Endodermal cell (in vitro differentiated cells): ENCODE measurements at regions not wholly inside any gene's neighbourhood (a gene's known extent, or its start where the extent isn't known, plus 50 kb on each side); places are given as distances from the start of the nearest gene placed in this dataset.

Experiments
- DNase-seq: peaks from one replicate; pipeline ENCODE4 v3.0.0-alpha.2; 2017
- H3K27ac ChIP-seq: 2 replicates; pipeline ENCODE4 v1.5.1; 2013; ENCODE audit warnings: mild to moderate bottlenecking, low read depth, low read length, moderate library complexity
- H3K27me3 ChIP-seq: 2 replicates; pipeline ENCODE4 v1.6.1; 2013; ENCODE audit warnings: mild to moderate bottlenecking, low read length, moderate library complexity; ENCODE audit not compliant: insufficient read depth, control insufficient read depth, poor library complexity, severe bottlenecking
- H3K36me3 ChIP-seq: 2 replicates; pipeline ENCODE4 v1.7.0; 2013; ENCODE audit warnings: mild to moderate bottlenecking, low read length, moderate library complexity; ENCODE audit not compliant: control insufficient read depth, insufficient read depth
- H3K4me1 ChIP-seq: one replicate; pipeline ENCODE4 v1.7.0; 2013; ENCODE audit warnings: low read length; ENCODE audit not compliant: control insufficient read depth, insufficient read depth
- H3K4me3 ChIP-seq: 2 replicates; pipeline ENCODE4 v1.5.1; 2013; ENCODE audit warnings: mild to moderate bottlenecking, low read length, moderate library complexity
- H3K9ac ChIP-seq: 2 replicates; pipeline ENCODE4 v1.6.1; 2013; ENCODE audit warnings: mild to moderate bottlenecking, low read length, moderate library complexity; ENCODE audit not compliant: poor library complexity, severe bottlenecking; ENCODE audit errors: extremely low read depth
- H3K9me3 ChIP-seq: 2 replicates; pipeline ENCODE4 v1.6.1; 2013; ENCODE audit warnings: mild to moderate bottlenecking, low read length, moderate library complexity; ENCODE audit not compliant: control insufficient read depth
- H3K27ac Mint-ChIP-seq: 2 replicates; pipeline ENCODE4 v1.8.0; 2020; ENCODE audit warnings: mixed read lengths
- H3K27me3 Mint-ChIP-seq: 2 replicates; pipeline ENCODE4 v1.8.0; 2021; ENCODE audit warnings: mild to moderate bottlenecking, mixed read lengths; ENCODE audit not compliant: insufficient read depth
- H3K36me3 Mint-ChIP-seq: 2 replicates; pipeline ENCODE4 v1.8.0; 2020; ENCODE audit warnings: low read depth, mixed read lengths
- H3K4me1 Mint-ChIP-seq: 2 replicates; pipeline ENCODE4 v1.8.0; 2020; ENCODE audit warnings: mixed read lengths
- H3K4me3 Mint-ChIP-seq: 2 replicates; pipeline ENCODE4 v1.8.0; 2020; ENCODE audit warnings: mild to moderate bottlenecking, moderate library complexity, mixed read lengths
- H3K9me3 Mint-ChIP-seq: 2 replicates; pipeline ENCODE4 v1.8.0; 2020; ENCODE audit warnings: mild to moderate bottlenecking, mixed read lengths
- CTCF ChIP-seq: fragments of 200-600 bp; sonication (generic); conservative IDR thresholded peaks from 2 replicates; pipeline ENCODE4 v1.5.0; 2021; ENCODE audit warnings: antibody characterized with exemption, mild to moderate bottlenecking
- WGBS, 2 experiments: methylation state at CpG; one replicate each; pipeline versions ENCODE4 v1.1.5 to v1.1.7; 2013; ENCODE audit warnings: missing lambda C conversion rate in 2 of 2, mixed read lengths in 1 of 2; ENCODE audit not compliant: insufficient coverage in 1 of 2, insufficient read length in 1 of 2; 5-methylcytosine and 5-hydroxymethylcytosine counted together

- Mint-ChIP-seq H3K27me3 (no peaks in the 10 kb centered on the region), H3K4me3 (no peak overlapping the region), H3K36me3 (no peaks in the 10 kb centered on the region), H3K9me3 (no peaks in the 10 kb centered on the region), H3K4me1 (peaks cover 16% of the 10 kb centered on the region), H3K27ac (no peak overlapping the region)
- Histone ChIP-seq H3K27ac (no peak overlapping the region), H3K4me3 (no peak overlapping the region), H3K27me3 (no peaks in the 10 kb centered on the region), H3K9ac (no peak overlapping the region), H3K9me3 (peaks cover 21% of the 10 kb centered on the region), H3K4me1 (peaks cover 13% of the 10 kb centered on the region), H3K36me3 (no peaks in the 10 kb centered on the region)
- no peak for DNase-seq
- TF ChIP-seq CTCF = no peak
- 85 to 92% methylated on average over 5 to 7 of the region's 7 CpGs for WGBS, 2 experiments
Observed at GRCh38 chr13:33745370-33746324, 72.3 kb upstream of the RFC3 start.

GRCh38 chr13:33746867-33747266 lies 71.1 kb upstream of the RFC3 start:
- no peak for TF ChIP-seq CTCF
- no peak overlapping the region for H3K4me3 ChIP-seq
- no peak overlapping the region for H3K27ac ChIP-seq
- Mint-ChIP-seq H3K36me3 (no peaks in the 10 kb centered on the region), H3K27me3 (no peaks in the 10 kb centered on the region), H3K27ac (no peak overlapping the region), H3K4me1 (peaks cover 16% of the 10 kb centered on the region), H3K4me3 (no peak overlapping the region), H3K9me3 (no peaks in the 10 kb centered on the region)
- WGBS, 2 experiments = 100% methylated on average over 1 to 2 of the region's 2 CpGs
- peaks cover 17% of the 10 kb centered on the region for H3K9me3 ChIP-seq
- H3K36me3 ChIP-seq = no peaks in the 10 kb centered on the region
- H3K9ac ChIP-seq = no peak overlapping the region
- DNase-seq = no peak
- peaks cover 13% of the 10 kb centered on the region for H3K4me1 ChIP-seq
- no peaks in the 10 kb centered on the region for H3K27me3 ChIP-seq

- Histone ChIP-seq H3K9ac (no peak overlapping the region), H3K4me3 (no peak overlapping the region), H3K27ac (no peak overlapping the region), H3K4me1 (peaks cover 5% of the 10 kb centered on the region), H3K9me3 (peaks cover 5% of the 10 kb centered on the region), H3K27me3 (no peaks in the 10 kb centered on the region), H3K36me3 (no peaks in the 10 kb centered on the region)
- Mint-ChIP-seq H3K36me3 (no peaks in the 10 kb centered on the region), H3K4me1 (peaks cover 12% of the 10 kb centered on the region), H3K27me3 (no peaks in the 10 kb centered on the region), H3K27ac (no peak overlapping the region), H3K9me3 (no peaks in the 10 kb centered on the region), H3K4me3 (no peak overlapping the region)
- DNase-seq = no peak
- 0 to 50% methylated on average over 1 to 2 of the region's 2 CpGs for WGBS, 2 experiments
- no peak for TF ChIP-seq CTCF
Observed at GRCh38 chr13:33751151-33751550, 66.8 kb upstream of the RFC3 start.
